GM12864 (cell line): ENCODE measurements at regions not wholly inside any gene's neighbourhood (a gene's known extent, or its start where the extent isn't known, plus 50 kb on each side); places are given as distances from the start of the nearest gene placed in this dataset.
"Not testable (repeated sequence)": the region's sequence is repeated elsewhere in the genome, so short reads cannot be mapped to it uniquely, and the experiment has no call there.

Experiments used
- DNase-seq: peaks from one replicate; pipeline ENCODE4 v3.0.0-alpha.2; 2011; ENCODE audit warnings: low read depth
- H3K4me3 ChIP-seq: 2 replicates; pipeline ENCODE4 v1.5.1; 2011; ENCODE audit warnings: mild to moderate bottlenecking, low read depth, low read length, control low read depth
- TF ChIP-seq, protein P1 (sequence below): IDR thresholded peaks from 2 replicates; pipeline ENCODE4 v1.5.1; 2011; ENCODE audit warnings: low read depth, mild to moderate bottlenecking, moderate library complexity, low read length, control low read depth, inconsistent platforms; ENCODE audit errors: missing control alignments

- TF ChIP-seq, protein P1, sequence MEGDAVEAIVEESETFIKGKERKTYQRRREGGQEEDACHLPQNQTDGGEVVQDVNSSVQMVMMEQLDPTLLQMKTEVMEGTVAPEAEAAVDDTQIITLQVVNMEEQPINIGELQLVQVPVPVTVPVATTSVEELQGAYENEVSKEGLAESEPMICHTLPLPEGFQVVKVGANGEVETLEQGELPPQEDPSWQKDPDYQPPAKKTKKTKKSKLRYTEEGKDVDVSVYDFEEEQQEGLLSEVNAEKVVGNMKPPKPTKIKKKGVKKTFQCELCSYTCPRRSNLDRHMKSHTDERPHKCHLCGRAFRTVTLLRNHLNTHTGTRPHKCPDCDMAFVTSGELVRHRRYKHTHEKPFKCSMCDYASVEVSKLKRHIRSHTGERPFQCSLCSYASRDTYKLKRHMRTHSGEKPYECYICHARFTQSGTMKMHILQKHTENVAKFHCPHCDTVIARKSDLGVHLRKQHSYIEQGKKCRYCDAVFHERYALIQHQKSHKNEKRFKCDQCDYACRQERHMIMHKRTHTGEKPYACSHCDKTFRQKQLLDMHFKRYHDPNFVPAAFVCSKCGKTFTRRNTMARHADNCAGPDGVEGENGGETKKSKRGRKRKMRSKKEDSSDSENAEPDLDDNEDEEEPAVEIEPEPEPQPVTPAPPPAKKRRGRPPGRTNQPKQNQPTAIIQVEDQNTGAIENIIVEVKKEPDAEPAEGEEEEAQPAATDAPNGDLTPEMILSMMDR = no peak
- DNase-seq = no peak
- no peak overlapping the region for H3K4me3 ChIP-seq
Observed at GRCh38 chr14:105601360-105602242, 75.2 kb downstream of the TMEM121 start.

DNA sequence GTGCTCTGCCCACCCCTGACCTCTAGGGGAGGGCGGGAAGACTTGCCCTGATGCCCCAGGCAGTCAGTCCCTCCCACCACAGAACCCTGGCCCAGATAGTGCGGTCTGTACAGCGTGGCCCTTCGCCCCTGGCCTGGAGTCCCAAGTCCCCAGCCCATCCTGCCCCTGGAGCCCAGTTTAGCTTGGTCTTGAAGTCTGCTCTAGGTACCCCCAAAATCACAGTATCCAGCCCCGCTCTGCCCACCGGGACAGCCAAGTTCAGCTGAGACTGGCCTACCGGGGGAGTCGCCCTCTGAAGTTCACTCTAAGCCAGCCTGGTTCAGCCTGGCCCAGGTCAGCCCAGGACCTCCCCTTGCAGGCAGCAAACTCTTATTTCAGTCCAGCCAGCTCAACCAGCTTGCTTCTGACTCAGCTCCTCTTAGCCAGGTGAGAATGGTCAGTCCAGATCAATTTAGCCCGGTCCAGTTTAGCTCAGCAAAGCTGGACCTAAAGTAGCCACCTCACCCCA, 75.9 kb downstream of the TMEM121 start:
- TF ChIP-seq, protein P1 = no peak
- DNase-seq = no peak
- no peak overlapping the region for H3K4me3 ChIP-seq

- H3K4me3 ChIP-seq = no peak overlapping the region
- no peak for DNase-seq
- TF ChIP-seq, protein P1 = no peak
Observed at GRCh38 chr14:105602799-105603793, 76.7 kb downstream of the TMEM121 start.

DNA sequence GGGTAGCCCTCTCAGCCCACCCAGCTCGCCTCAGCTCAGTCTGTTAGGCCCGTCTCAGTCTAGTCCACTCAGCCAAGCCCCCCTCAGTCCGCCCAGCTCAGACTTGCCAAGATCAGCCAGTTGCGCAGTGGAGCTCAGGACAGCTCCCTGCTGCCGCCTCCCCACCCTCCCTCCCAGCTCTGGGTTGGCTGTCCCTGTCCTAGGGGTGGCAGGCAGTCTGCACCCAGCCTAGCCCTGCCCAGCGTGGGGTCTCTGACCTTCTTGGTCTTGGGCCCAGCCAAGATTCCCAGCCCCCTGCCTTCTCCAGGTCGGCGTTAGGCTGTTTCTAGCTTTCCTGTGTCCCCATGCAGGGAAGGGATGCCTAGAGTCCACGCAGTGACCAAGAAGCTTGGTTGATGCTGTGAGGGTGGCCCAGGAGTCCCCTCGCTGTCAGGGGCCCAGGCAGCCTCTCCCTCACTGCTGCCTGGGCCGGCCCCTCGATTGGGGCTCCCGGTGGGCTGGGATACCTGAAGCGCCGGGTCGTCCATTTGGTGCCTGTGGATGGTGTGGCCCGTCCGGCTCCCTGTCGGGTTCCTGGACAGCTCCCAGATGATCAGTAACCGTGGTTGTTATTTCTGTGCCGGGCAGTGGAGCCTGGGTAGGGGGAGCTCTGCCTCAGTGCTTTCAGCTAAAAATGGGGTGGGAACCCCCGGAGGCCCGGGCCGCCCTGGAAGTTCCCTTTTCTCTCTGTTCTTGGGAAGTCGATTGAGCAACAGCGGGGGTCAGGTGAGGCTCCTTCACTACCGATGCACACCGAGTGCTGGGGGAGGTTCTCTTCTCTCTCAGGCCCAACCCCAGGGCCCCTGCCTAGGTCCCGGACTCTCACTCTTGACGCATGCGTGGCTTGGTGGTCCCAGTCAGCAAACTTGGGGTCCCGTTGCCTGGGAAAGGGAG, 78.4 kb downstream of the TMEM121 start:
- DNase-seq, H3K4me3 ChIP-seq: not testable (repeated sequence)

DNA sequence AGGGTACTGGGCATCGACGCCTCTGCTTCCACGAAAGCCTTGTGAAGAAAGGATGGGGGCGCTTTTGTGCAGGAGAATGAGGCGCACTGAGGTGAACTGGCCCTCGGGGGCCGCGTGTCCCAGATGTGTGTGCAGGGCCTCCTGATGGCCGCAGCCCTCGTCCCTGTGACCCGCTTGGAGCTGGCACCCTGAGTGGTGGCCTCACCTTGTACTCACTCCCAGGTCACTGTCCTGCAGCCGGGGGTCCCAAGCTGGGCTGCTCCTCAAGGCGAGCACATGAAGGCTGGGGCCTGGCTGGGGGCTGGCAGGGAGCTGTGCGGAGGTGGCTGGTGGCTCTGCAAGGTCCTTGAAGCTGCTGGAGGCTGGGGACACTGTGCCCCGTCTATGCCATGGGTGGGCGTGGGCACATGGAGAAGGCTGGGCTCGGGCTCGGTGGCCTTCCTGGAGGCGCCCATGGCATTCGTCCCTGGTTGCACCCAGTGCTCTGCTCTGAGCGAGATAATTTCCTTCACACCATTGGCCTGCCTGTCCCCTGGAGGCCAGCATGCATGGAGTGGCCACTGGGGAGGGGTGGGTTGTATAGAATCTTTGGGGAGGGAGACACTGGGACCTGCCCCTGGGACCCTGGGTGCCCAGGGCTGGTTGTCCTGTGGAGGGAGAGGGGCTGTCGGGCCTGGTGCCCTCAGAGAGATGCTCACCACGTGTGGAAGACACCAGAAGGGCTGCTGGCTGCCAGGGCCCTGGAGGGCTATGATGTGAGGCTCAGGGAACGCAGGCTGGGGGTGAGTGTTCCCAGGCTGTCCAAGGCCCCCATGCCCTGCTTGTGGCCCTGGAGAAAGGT, 79.3 kb downstream of the TMEM121 start:
- H3K4me3 ChIP-seq = no peak overlapping the region
- DNase-seq = no peak
- TF ChIP-seq, protein P1 = no peak

DNA sequence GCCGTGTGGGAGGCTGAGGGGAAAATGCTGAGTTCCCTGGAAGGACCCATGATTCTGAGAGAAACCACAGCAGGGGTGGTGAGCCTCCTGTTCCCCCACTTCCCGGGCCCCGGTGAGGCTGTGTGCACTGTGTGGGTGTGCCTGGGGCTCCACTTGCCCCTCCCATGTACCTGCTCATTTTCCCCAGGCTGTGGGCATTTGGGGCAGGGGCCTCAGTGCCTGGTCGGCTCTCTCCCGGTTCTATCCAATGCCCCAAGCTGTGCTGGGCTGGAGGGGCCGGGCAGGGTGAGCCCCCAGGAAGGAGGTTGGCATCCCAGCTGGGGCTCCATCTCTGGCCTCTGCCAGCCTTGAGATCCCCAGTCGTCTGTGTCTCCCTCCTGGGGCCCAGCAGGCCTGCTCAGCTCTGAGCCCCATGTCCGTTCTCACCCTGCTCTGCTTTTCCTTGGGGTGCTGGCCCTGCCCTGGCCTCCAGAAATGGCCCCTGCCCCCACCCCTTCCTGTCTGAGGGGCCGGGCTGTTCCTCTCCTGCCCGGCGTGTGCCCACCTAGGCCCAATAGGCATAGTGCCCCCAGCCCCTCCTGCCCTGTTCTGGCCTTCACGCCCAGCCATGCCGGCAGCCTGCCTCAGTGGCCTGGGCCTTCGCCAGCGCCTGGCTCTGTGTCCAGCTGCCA, 80.1 kb downstream of the TMEM121 start:
- not testable (repeated sequence) for DNase-seq, H3K4me3 ChIP-seq

DNA sequence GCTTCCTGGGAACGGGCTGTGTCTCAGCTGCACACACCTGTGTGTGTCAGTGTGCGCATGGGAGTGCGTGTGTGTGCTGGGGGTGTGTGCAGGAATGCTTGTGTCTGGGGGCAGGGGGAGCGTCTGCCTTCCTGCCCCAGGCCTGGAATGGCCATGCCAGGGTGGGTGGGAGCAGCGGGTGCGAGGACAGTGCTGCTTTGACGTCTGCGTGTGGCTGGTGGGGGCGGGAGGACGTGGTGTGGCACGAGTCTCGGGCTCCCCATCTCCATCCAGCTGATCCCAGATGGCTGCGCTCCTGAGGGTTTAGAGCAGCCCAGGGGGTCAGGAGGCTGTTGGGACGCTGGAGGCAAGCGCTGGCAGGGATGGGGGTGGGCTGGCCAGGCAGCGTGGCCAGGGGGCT, 80.6 kb downstream of the TMEM121 start:
- DNase-seq, H3K4me3 ChIP-seq: not testable (repeated sequence)

DNA sequence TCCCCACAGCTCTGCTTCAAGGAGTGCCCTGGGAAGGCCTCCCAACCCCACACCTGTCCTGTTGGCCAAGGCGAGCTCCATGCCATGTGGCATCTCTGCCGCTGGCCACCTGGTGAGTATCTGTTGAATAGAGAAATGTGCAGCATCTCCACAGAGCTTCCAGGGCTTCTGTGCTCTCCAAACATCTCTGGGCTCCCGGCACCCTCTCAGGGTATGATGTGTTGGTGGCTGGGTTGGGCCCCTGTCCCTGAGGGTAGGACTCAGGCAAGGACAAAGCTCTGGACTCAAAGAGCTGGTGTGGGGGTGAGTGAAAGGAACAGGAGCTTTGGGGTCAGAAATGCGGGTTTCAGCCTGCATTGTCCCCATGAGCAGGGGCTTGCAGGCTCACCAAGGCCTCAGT, 88.6 kb downstream of the TMEM121 start:
- not testable (repeated sequence) for H3K4me3 ChIP-seq, DNase-seq

DNA sequence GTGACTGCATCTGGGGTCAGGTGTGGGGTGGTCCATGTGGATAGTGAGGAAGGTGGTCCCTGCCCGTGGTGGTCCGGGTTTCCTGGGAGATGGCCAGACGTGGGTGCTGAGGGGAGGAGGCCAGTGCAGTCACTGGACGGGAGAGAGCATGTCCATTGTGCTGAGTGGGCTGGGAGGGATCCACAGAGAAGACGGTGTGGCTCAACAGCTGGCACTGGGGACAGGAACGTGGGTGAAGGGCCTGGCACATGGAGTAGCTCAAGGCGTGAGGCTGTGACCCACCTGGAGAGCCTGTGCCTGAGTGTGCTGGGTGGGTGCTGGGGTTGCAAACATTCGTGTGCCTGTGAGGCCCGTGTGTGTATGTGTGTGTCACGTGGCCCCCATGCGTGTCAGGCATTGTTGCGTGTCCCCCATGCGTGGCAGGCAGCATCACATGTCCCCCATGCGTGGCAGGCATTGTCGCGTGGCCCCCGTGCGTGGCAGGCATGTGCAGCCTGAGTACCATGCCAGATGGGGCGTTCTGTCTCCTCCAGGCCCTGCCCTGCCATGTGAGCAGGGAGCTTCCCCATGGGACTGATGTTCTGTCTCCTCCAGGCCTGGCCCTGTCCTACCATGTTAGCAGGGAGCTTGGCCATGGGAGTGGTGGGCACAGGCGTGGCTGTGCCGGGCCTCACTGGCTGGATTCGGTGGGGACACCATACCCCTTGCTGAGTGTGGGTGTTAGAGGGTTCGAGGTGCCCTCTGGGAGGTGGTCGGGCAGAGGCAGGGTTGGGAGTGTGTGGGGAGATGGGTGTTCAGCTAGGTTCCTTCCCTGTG, 89.8 kb downstream of the TMEM121 start:
- DNase-seq, H3K4me3 ChIP-seq: not testable (repeated sequence)
